ENCODE measurements at regions not wholly inside any gene's neighbourhood (a gene's known extent, or its start where the extent isn't known, plus 50 kb on each side); places are given as distances from the start of the nearest gene placed in this dataset.

- H3K4me3 Mint-ChIP-seq = no peak overlapping the region
- H3K27me3 Mint-ChIP-seq (ENCODE audit: low read depth) = no peaks in the 10 kb centered on the region
- DNase-seq (ENCODE audit: low read depth, low spot score) = no peak
- no peak for TF ChIP-seq CTCF (conservative IDR thresholded peaks at IDR 0.05)
- H3K36me3 Mint-ChIP-seq (ENCODE audit: low read depth) = peaks cover under 1% of the 10 kb centered on the region
- peaks cover 4% of the 10 kb centered on the region for H3K9me3 Mint-ChIP-seq
- H3K4me1 Mint-ChIP-seq = no peaks in the 10 kb centered on the region
- H3K27ac Mint-ChIP-seq (ENCODE audit: unreplicated experiment) = no peak overlapping the region
These were observed 148.7 kb upstream of the TGFBR2 start for GRCh38 chr3:30457726-30458125.

GRCh38 chr3:30458376-30459171 lies 147.8 kb upstream of the TGFBR2 start:
- no peak for DNase-seq (ENCODE audit: low read depth, low spot score)
- H3K27ac Mint-ChIP-seq (ENCODE audit: unreplicated experiment) = no peak overlapping the region
- H3K27me3 Mint-ChIP-seq (ENCODE audit: low read depth) = no peaks in the 10 kb centered on the region
- TF ChIP-seq CTCF (conservative IDR thresholded peaks at IDR 0.05) = no peak
- no peaks in the 10 kb centered on the region for H3K36me3 Mint-ChIP-seq (ENCODE audit: low read depth)
- H3K4me3 Mint-ChIP-seq = no peak overlapping the region
- H3K4me1 Mint-ChIP-seq = no peaks in the 10 kb centered on the region
- H3K9me3 Mint-ChIP-seq = peaks cover 3% of the 10 kb centered on the region

- H3K4me1 Mint-ChIP-seq = no peaks in the 10 kb centered on the region
- H3K9me3 Mint-ChIP-seq = peaks cover 3% of the 10 kb centered on the region
- H3K27me3 Mint-ChIP-seq (ENCODE audit: low read depth) = no peaks in the 10 kb centered on the region
- H3K36me3 Mint-ChIP-seq (ENCODE audit: low read depth) = no peaks in the 10 kb centered on the region
- no peak for DNase-seq (ENCODE audit: low read depth, low spot score)
- no peak for TF ChIP-seq CTCF (conservative IDR thresholded peaks at IDR 0.05)
- no peak overlapping the region for H3K4me3 Mint-ChIP-seq
- H3K27ac Mint-ChIP-seq (ENCODE audit: unreplicated experiment) = no peak overlapping the region
These were observed 145.1 kb upstream of the TGFBR2 start for GRCh38 chr3:30461311-30461710.

- DNase-seq (ENCODE audit: low read depth, low spot score) = no peak
- Mint-ChIP-seq H3K27ac (ENCODE audit: unreplicated experiment) (no peak overlapping the region), H3K36me3 (ENCODE audit: low read depth) (no peaks in the 10 kb centered on the region), H3K4me1 (no peaks in the 10 kb centered on the region), H3K27me3 (ENCODE audit: low read depth) (no peaks in the 10 kb centered on the region), H3K4me3 (no peak overlapping the region), H3K9me3 (peaks cover 6% of the 10 kb centered on the region)
- no peak for TF ChIP-seq CTCF (conservative IDR thresholded peaks at IDR 0.05)
These were observed 143.5 kb upstream of the TGFBR2 start for GRCh38 chr3:30462721-30463470.

- no peak for DNase-seq (ENCODE audit: low read depth, low spot score)
- Mint-ChIP-seq H3K27me3 (ENCODE audit: low read depth) (no peaks in the 10 kb centered on the region), H3K4me3 (no peak overlapping the region), H3K36me3 (ENCODE audit: low read depth) (no peaks in the 10 kb centered on the region), H3K27ac (ENCODE audit: unreplicated experiment) (no peak overlapping the region), H3K4me1 (no peaks in the 10 kb centered on the region), H3K9me3 (peaks cover 6% of the 10 kb centered on the region)
- no peak for TF ChIP-seq CTCF (conservative IDR thresholded peaks at IDR 0.05)
These were observed 142.0 kb upstream of the TGFBR2 start for GRCh38 chr3:30464381-30464780.
